Transverse colon (tissue), 3 donors: ENCODE measurements at regions not wholly inside any gene's neighbourhood (a gene's known extent, or its start where the extent isn't known, plus 50 kb on each side); places are given as distances from the start of the nearest gene placed in this dataset.

Experiments used
- CTCF ChIP-seq, 5 experiments: fragments of 200-600 bp in 3 of 5; fragments of 450-650 bp in 2 of 5; sonication (generic) in 3 of 5; IDR thresholded peaks; 1 replicate in 2 of 5; 2 replicates in 3 of 5; pipeline ENCODE4 v1.5.1; 2016 to 2017; ENCODE audit warnings: antibody characterized with exemption in 5 of 5, inconsistent platforms in 3 of 5, mild to moderate bottlenecking in 2 of 5, moderate library complexity in 1 of 5
- POLR2A ChIP-seq: fragments of 450-650 bp; IDR thresholded peaks from one replicate; pipeline ENCODE4 v1.6.1; 2016; ENCODE audit warnings: antibody characterized with exemption, mild to moderate bottlenecking, moderate library complexity

GRCh38 chr12:18899678-18900317, 161.9 kb downstream of the CAPZA3 start:
- TF ChIP-seq CTCF (IDR thresholded peaks at IDR 0.05) (no peak), POLR2A (no peak)
